ENCODE measurements at regions not wholly inside any gene's neighbourhood (a gene's known extent, or its start where the extent isn't known, plus 50 kb on each side); places are given as distances from the start of the nearest gene placed in this dataset.

GRCh38 chr6:113796038-113796437 lies 61.1 kb upstream of the MARCKS start:
- Mint-ChIP-seq H3K4me3 (no peak overlapping the region), H3K9me3 (peaks cover 8% of the 10 kb centered on the region), H3K36me3 (peaks cover 8% of the 10 kb centered on the region), H3K4me1 (peaks cover 2% of the 10 kb centered on the region), H3K27me3 (no peaks in the 10 kb centered on the region), H3K27ac (no peak overlapping the region)
- ATAC-seq (ENCODE audit: low read depth) (no peak), DNase-seq (ENCODE audit: low spot score in 2 of 2) (no peak)

- Mint-ChIP-seq H3K9me3 (peaks cover 2% of the 10 kb centered on the region), H3K27ac (no peak overlapping the region), H3K4me1 (peaks cover 24% of the 10 kb centered on the region), H3K4me3 (no peak overlapping the region), H3K36me3 (peaks cover 2% of the 10 kb centered on the region), H3K27me3 (no peaks in the 10 kb centered on the region)
- ATAC-seq (ENCODE audit: low read depth): no peak
- no peak for DNase-seq (ENCODE audit: low spot score in 2 of 2)
Measured at GRCh38 chr6:113802779-113803178, 54.4 kb upstream of the MARCKS start.

- peak; percentile 64 for ATAC-seq (ENCODE audit: low read depth)
- peak in 1 of 2 donors; percentile 25 for DNase-seq (ENCODE audit: low spot score in 2 of 2)
- peak overlapping the region; percentile 90 for H3K27ac Mint-ChIP-seq
Measured at GRCh38 chr6:113805173-113805790, 51.9 kb upstream of the MARCKS start.

GRCh38 chr6:113805811-113806495 lies 51.2 kb upstream of the MARCKS start:
- no peak for ATAC-seq (ENCODE audit: low read depth)
- Mint-ChIP-seq H3K4me1 (peaks cover 44% of the 10 kb centered on the region), H3K27ac (peak overlapping the region; percentile 90), H3K4me3 (no peak overlapping the region), H3K27me3 (no peaks in the 10 kb centered on the region), H3K9me3 (peaks cover 2% of the 10 kb centered on the region), H3K36me3 (peaks cover 2% of the 10 kb centered on the region)
- DNase-seq (ENCODE audit: low spot score in 2 of 2): no peak

More at GRCh38 chr6:113805173-113805790, 51.9 kb upstream of the MARCKS start:
- Mint-ChIP-seq H3K36me3 (peaks cover 2% of the 10 kb centered on the region), H3K4me1 (peaks cover 41% of the 10 kb centered on the region), H3K27me3 (no peaks in the 10 kb centered on the region), H3K9me3 (peaks cover 2% of the 10 kb centered on the region), H3K4me3 (peak overlapping the region; percentile 73)

Data from memory B cell (primary cell).